Activated naive CD4-positive, alpha-beta T cell treated with anti-CD3 and anti-CD28 coated beads, Interleukin-2, amount 50 U/mL, for 72 hours (primary cell): ENCODE measurements at regions not wholly inside any gene's neighbourhood (a gene's known extent, or its start where the extent isn't known, plus 50 kb on each side); places are given as distances from the start of the nearest gene placed in this dataset.

Experiments
- ATAC-seq, 2 donors: fragments of 150-1000 bp; cut with Tn5 transposase; 2 replicates each; pipeline ENCODE4 v1.10.0; 2021; ENCODE audit warnings: mild to moderate bottlenecking in 2 of 2, moderate library complexity in 2 of 2
- DNase-seq, 2 donors: peaks; one replicate each; pipeline ENCODE4 v3.0.0; 2021 to 2022; ENCODE audit warnings: low spot score in 2 of 2
- H3K27ac Mint-ChIP-seq, 2 donors: one replicate each; pipeline ENCODE4 v1.8.0; 2022; ENCODE audit warnings: mild to moderate bottlenecking in 2 of 2, mixed read lengths in 2 of 2
- H3K36me3 Mint-ChIP-seq, 2 donors: one replicate each; pipeline ENCODE4 v1.8.0; 2022; ENCODE audit warnings: mixed read lengths in 2 of 2
- H3K9me3 Mint-ChIP-seq, 2 donors: one replicate each; pipeline ENCODE4 v1.8.0; 2022; ENCODE audit warnings: mixed read lengths in 2 of 2

GRCh38 chr4:59161249-59161648, 2038.9 kb upstream of the ADGRL3 start:
- ATAC-seq (no peak), DNase-seq (no peak)
- peaks cover 16 to 26% of the 10 kb centered on the region in 2 donors for H3K9me3 Mint-ChIP-seq
- no peak overlapping the region for H3K27ac Mint-ChIP-seq
- H3K36me3 Mint-ChIP-seq: peaks cover 0 to 4% of the 10 kb centered on the region in 2 donors

DNA sequence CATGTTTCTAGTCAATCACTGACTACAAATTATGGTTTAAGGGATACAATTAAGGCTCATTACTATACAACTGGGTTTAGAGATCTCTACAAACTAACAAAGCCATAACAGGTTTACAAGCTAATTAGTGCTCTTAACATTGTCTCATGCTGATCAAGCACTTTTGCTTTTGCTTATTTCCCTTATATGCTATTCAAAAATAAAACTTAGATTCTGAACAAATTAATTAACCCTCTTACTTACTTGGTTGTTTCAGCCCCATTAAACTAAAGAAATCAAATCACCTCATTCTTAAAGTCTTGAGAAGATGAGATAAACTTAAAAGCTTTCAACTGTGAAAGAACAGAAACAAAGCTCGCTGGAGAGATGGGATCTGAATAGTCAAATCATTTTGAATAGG, 2024.5 kb upstream of the ADGRL3 start:
- peaks cover 11 to 17% of the 10 kb centered on the region in 2 donors for H3K9me3 Mint-ChIP-seq
- DNase-seq (no peak), ATAC-seq (no peak)
- no peak overlapping the region for H3K27ac Mint-ChIP-seq
- no peaks in the 10 kb centered on the region for H3K36me3 Mint-ChIP-seq

- DNase-seq (no peak), ATAC-seq (no peak)
- Mint-ChIP-seq H3K36me3 (no peaks in the 10 kb centered on the region), H3K9me3 (peaks cover 5% of the 10 kb centered on the region in 2 donors), H3K27ac (no peak overlapping the region)
Observed at GRCh38 chr4:59179372-59179771, 2020.8 kb upstream of the ADGRL3 start.

GRCh38 chr4:59180161-59180560, 2020.0 kb upstream of the ADGRL3 start:
- no peaks in the 10 kb centered on the region for H3K36me3 Mint-ChIP-seq
- no peak overlapping the region for H3K27ac Mint-ChIP-seq
- DNase-seq: no peak
- no peak for ATAC-seq
- H3K9me3 Mint-ChIP-seq: peaks cover 5% of the 10 kb centered on the region in 2 donors

GRCh38 chr4:59180969-59181368, 2019.2 kb upstream of the ADGRL3 start:
- DNase-seq (no peak), ATAC-seq (no peak)
- no peak overlapping the region for H3K27ac Mint-ChIP-seq
- no peaks in the 10 kb centered on the region for H3K36me3 Mint-ChIP-seq
- H3K9me3 Mint-ChIP-seq: peaks cover 4 to 5% of the 10 kb centered on the region in 2 donors

GRCh38 chr4:59195839-59196238, 2004.3 kb upstream of the ADGRL3 start:
- DNase-seq (no peak), ATAC-seq (no peak)
- no peak overlapping the region for H3K27ac Mint-ChIP-seq
- H3K9me3 Mint-ChIP-seq: peaks cover 14 to 25% of the 10 kb centered on the region in 2 donors
- H3K36me3 Mint-ChIP-seq: no peaks in the 10 kb centered on the region

GRCh38 chr4:59200992-59201391, 1999.1 kb upstream of the ADGRL3 start:
- Mint-ChIP-seq H3K27ac (no peak overlapping the region), H3K36me3 (no peaks in the 10 kb centered on the region), H3K9me3 (peaks cover 16 to 25% of the 10 kb centered on the region in 2 donors)
- DNase-seq: no peak
- ATAC-seq: no peak

GRCh38 chr4:59217910-59218631, 1982.1 kb upstream of the ADGRL3 start:
- no peak for ATAC-seq
- no peak for DNase-seq
- peaks cover 15 to 17% of the 10 kb centered on the region in 2 donors for H3K9me3 Mint-ChIP-seq
- H3K27ac Mint-ChIP-seq: no peak overlapping the region
- H3K36me3 Mint-ChIP-seq: no peaks in the 10 kb centered on the region

GRCh38 chr4:59222221-59222620, 1977.9 kb upstream of the ADGRL3 start:
- ATAC-seq (no peak), DNase-seq (no peak)
- Mint-ChIP-seq H3K9me3 (peaks cover 12 to 15% of the 10 kb centered on the region in 2 donors), H3K27ac (no peak overlapping the region), H3K36me3 (no peaks in the 10 kb centered on the region)

GRCh38 chr4:59223292-59223941, 1976.7 kb upstream of the ADGRL3 start:
- DNase-seq (no peak), ATAC-seq (no peak)
- peaks cover 12 to 19% of the 10 kb centered on the region in 2 donors for H3K9me3 Mint-ChIP-seq
- H3K36me3 Mint-ChIP-seq: no peaks in the 10 kb centered on the region
- H3K27ac Mint-ChIP-seq: no peak overlapping the region

- no peak for ATAC-seq
- Mint-ChIP-seq H3K27ac (no peak overlapping the region), H3K36me3 (peaks cover 0 to 21% of the 10 kb centered on the region in 2 donors), H3K9me3 (peaks cover 45% of the 10 kb centered on the region in 2 donors)
- no peak for DNase-seq
Observed at GRCh38 chr4:59238212-59238611, 1961.9 kb upstream of the ADGRL3 start.

DNA sequence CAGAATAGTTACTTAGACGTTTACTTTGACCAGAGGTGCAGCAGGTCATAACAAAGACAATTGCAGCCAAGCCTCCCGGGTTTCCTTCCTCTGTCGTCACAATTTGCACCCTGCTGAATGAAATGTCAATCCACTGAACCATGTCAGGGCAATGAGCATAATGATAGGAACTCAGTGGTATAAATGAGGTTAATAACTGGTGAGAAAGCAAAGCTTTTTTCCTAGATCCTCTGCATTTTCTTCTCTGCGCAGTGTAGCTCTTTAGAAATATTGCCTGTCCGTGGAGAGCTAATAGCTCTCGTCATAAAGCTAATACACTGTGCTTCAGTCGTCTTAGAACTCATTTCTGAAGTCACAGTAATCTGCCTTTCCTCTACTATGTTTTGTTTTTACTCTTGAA, 1960.1 kb upstream of the ADGRL3 start:
- Mint-ChIP-seq H3K36me3 (peaks cover 0 to 15% of the 10 kb centered on the region in 2 donors), H3K9me3 (peaks cover 39 to 42% of the 10 kb centered on the region in 2 donors), H3K27ac (no peak overlapping the region)
- no peak for DNase-seq
- ATAC-seq: no peak

DNA sequence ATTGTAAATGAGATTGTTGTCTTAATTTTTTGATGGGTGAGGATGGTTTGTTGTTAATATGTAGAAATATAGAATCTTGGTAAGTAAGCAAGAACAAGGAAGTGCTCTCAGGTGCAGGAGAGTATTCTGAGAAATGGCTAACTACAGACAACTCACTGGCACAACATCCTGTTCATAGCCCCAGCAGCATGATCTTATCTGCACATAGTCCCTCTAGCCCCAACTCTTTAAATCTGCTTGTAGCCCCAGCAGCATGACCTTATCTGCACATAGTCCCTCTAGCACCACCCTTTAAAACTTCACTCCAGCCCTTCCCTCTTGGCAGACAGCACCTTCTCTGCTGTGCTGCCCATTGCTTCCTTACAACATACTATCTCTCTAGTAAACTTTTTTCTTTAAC, 1957.1 kb upstream of the ADGRL3 start:
- Mint-ChIP-seq H3K36me3 (peaks cover 0 to under 1% of the 10 kb centered on the region in 2 donors), H3K27ac (no peak overlapping the region), H3K9me3 (peaks cover 26 to 28% of the 10 kb centered on the region in 2 donors)
- ATAC-seq (no peak), DNase-seq (no peak)

GRCh38 chr4:59247032-59247431, 1953.1 kb upstream of the ADGRL3 start:
- no peak for ATAC-seq
- no peak overlapping the region for H3K27ac Mint-ChIP-seq
- no peak for DNase-seq
- peaks cover 12 to 14% of the 10 kb centered on the region in 2 donors for H3K9me3 Mint-ChIP-seq
- H3K36me3 Mint-ChIP-seq: no peaks in the 10 kb centered on the region

DNA sequence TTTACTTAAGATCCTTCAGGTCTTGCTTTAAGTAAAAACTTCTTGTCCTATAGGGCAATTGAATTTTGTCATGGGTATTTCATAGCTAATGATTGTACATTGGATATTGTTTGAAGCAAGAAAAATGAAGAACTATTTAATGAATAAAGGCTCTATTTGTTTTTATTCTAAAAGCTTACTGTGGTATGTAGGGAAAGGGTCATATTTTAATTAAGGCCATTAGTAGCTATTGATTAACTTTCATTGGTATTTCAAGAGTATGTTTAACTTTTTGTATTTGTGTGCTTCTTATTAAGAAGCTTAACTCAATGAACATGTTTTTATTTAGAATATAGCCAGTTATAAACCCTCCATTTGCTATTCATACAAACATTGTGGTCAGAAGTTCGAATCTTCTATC, 1951.8 kb upstream of the ADGRL3 start:
- DNase-seq: no peak
- Mint-ChIP-seq H3K9me3 (peaks cover 5 to 10% of the 10 kb centered on the region in 2 donors), H3K36me3 (no peaks in the 10 kb centered on the region), H3K27ac (no peak overlapping the region)
- ATAC-seq: no peak

DNA sequence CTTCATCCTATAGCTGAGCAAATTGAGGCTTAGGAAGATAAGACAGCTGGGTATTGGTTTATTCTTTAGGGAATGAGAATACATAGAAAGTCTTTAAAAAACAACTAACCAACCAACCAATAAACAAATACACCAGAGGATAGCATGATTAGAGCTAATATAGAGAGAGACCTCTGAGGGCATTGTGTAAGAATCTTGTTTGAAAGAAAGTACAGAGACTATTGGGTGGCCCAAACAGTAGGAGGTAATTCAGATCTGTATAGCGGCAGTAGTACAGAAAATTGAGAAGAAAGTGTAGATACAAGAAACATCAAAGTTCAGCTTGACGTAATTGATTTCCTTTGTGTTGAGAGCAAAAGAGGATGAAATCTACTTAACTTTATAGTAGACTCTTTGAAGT, 1951.0 kb upstream of the ADGRL3 start:
- ATAC-seq (no peak), DNase-seq (no peak)
- Mint-ChIP-seq H3K36me3 (no peaks in the 10 kb centered on the region), H3K27ac (no peak overlapping the region), H3K9me3 (peaks cover 4 to 7% of the 10 kb centered on the region in 2 donors)

- H3K9me3 Mint-ChIP-seq: peaks cover 13 to 18% of the 10 kb centered on the region in 2 donors
- no peak for DNase-seq
- H3K27ac Mint-ChIP-seq: no peak overlapping the region
- no peak for ATAC-seq
- H3K36me3 Mint-ChIP-seq: no peaks in the 10 kb centered on the region
Observed at GRCh38 chr4:59258002-59258401, 1942.1 kb upstream of the ADGRL3 start.

GRCh38 chr4:59307609-59308008, 1892.5 kb upstream of the ADGRL3 start:
- peaks cover 3 to 20% of the 10 kb centered on the region in 2 donors for H3K9me3 Mint-ChIP-seq
- no peaks in the 10 kb centered on the region for H3K36me3 Mint-ChIP-seq
- ATAC-seq: no peak
- no peak overlapping the region for H3K27ac Mint-ChIP-seq
- no peak for DNase-seq
